ENCODE measurements at regions not wholly inside any gene's neighbourhood (a gene's known extent, or its start where the extent isn't known, plus 50 kb on each side); places are given as distances from the start of the nearest gene placed in this dataset.

DNA sequence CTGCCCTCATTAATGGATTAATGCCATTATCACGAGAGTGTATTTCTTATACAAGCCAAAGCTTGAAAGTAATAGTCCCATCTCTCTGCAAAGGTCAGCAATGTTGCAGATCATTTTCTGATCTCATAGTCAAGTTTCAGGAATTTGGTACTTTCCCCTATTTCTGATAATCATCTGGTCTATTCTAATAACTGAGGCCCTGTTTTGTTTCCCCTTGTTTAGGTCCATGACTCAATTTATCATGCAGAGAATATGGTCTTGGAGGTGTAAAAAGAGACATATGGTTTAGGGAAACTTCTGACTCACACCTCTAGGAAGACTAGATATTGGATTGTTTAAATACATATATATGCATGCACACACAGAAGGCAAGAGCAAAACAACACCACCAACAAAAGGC is 339.3 kb upstream of the NUDT12 start:
- Histone ChIP-seq H4K20me1 (ENCODE audit: control insufficient read depth, insufficient read depth, insufficient read length) (no peaks in the 10 kb centered on the region), H3T11ph (ENCODE audit: low read length) (no peak overlapping the region), H3K27me3 (ENCODE audit: insufficient read depth, low read length) (no peaks in the 10 kb centered on the region), H3K9me3 (ENCODE audit: control insufficient read depth, low read depth, low read length) (no peaks in the 10 kb centered on the region), H3K4me2 (ENCODE audit: insufficient read depth, insufficient read length, low read length) (no peak overlapping the region), H3K18ac (ENCODE audit: insufficient read length, low read depth, low read length) (no peak overlapping the region), H3K27ac (ENCODE audit: insufficient read length, low read depth, low read length) (no peak overlapping the region), H3K23ac (ENCODE audit: insufficient read length, low read depth, low read length) (no peak overlapping the region), H2AFZ (ENCODE audit: low read length) (no peak overlapping the region), H3K56ac (ENCODE audit: insufficient read length, low read depth, low read length) (no peak overlapping the region), H3K23me2 (ENCODE audit: insufficient read length, low read depth, low read length, poor library complexity, severe bottlenecking) (no peaks in the 10 kb centered on the region), H4K8ac (replicated peaks; ENCODE audit: insufficient read length, low read depth, low read length) (no peak overlapping the region), H2BK12ac (ENCODE audit: insufficient read length, low read depth, low read length) (no peak overlapping the region), H3K79me1 (ENCODE audit: insufficient read depth, low read depth, low read length, poor library complexity, severe bottlenecking) (no peaks in the 10 kb centered on the region), H3K14ac (ENCODE audit: insufficient read depth, low read length) (no peak overlapping the region), H2AK5ac (ENCODE audit: insufficient read length, low read length) (no peak overlapping the region), H3K4me1 (ENCODE audit: insufficient read depth, low read length) (no peaks in the 10 kb centered on the region), H3K79me2 (ENCODE audit: insufficient read depth, low read length) (no peaks in the 10 kb centered on the region), H4K5ac (ENCODE audit: insufficient read length, low read depth, low read length) (no peak overlapping the region), H3K4ac (ENCODE audit: low read depth, low read length) (no peak overlapping the region), H2BK20ac (ENCODE audit: low read depth, low read length, poor library complexity, severe bottlenecking) (no peak overlapping the region), H2BK15ac (ENCODE audit: low read depth, low read length) (no peak overlapping the region), H4K91ac (ENCODE audit: insufficient read length, low read depth, low read length) (no peak overlapping the region), H2BK5ac (ENCODE audit: insufficient read length, low read length) (no peak overlapping the region), H2BK120ac (ENCODE audit: low read depth, low read length, poor library complexity, severe bottlenecking) (no peak overlapping the region), H3K9ac (ENCODE audit: extremely low read depth, insufficient read length, low read length) (no peak overlapping the region)
- no peaks in the 10 kb centered on the region for H3K4me1 Mint-ChIP-seq
- TF ChIP-seq, protein P1, sequence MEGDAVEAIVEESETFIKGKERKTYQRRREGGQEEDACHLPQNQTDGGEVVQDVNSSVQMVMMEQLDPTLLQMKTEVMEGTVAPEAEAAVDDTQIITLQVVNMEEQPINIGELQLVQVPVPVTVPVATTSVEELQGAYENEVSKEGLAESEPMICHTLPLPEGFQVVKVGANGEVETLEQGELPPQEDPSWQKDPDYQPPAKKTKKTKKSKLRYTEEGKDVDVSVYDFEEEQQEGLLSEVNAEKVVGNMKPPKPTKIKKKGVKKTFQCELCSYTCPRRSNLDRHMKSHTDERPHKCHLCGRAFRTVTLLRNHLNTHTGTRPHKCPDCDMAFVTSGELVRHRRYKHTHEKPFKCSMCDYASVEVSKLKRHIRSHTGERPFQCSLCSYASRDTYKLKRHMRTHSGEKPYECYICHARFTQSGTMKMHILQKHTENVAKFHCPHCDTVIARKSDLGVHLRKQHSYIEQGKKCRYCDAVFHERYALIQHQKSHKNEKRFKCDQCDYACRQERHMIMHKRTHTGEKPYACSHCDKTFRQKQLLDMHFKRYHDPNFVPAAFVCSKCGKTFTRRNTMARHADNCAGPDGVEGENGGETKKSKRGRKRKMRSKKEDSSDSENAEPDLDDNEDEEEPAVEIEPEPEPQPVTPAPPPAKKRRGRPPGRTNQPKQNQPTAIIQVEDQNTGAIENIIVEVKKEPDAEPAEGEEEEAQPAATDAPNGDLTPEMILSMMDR (conservative IDR thresholded peaks at IDR 0.05) = no peak
- WGBS (ENCODE audit: extremely low coverage, insufficient read length, low lambda C conversion rate) = no CpG with 5 or more reads among the region's 1 CpG
- no peak for DNase-seq
- no peak overlapping the region for H3K4me3 Mint-ChIP-seq
- no peak overlapping the region for H3K27ac Mint-ChIP-seq
- H3K36me3 Mint-ChIP-seq (ENCODE audit: insufficient read depth in 1 of 3, low read depth in 3 of 3) = peaks cover 0 to 6% (median 6%) of the 10 kb centered on the region in 3 experiments; a peak in 5 of 7 replicates
- H3K9me3 Mint-ChIP-seq = peaks cover 4 to 13% of the 10 kb centered on the region in 2 experiments; a peak in 4 of 5 replicates
- H3K27me3 Mint-ChIP-seq (ENCODE audit: low read depth) = no peaks in the 10 kb centered on the region
